ENCODE measurements at regions not wholly inside any gene's neighbourhood (a gene's known extent, or its start where the extent isn't known, plus 50 kb on each side); places are given as distances from the start of the nearest gene placed in this dataset.
A peak's percentile ranks its signal among the peaks of the same experiment; 100 is the strongest.

DNA sequence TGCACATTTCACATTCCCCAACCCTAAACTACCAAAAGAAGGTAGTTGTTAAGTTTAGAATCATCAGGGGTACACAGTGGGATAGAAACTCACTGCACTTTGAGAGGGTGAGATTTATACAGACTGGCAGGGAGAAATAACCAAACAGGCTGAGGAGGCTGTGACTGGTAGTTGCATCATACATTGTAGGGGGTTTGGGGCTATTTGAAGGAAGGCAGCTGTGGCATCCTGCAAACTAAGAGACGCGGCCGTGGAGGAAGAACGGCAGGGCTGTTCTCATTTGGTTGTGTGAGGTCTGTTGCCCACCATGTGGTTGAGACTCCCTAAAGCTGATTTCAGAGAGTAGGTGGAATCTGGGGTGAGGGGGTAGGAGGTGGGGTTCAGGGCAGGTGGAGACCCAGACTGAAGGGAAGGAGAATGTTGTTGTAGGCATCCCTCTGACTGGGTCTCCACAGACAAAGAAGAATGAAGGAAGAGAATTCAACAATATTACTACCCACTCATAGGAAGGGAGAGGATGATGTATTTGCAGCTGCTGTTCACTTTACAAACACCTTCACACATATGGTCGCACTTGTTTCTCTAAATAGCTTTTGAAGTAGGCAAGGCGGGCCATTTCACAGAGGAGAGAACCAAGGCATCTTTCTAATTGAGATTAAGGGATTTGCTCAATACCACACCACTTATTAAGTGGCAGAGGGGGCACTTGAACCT, 170.9 kb upstream of the SIX2 start:
- Mint-ChIP-seq H3K27ac (no peak overlapping the region), H3K9me3 (peaks cover 6% of the 10 kb centered on the region), H3K36me3 (ENCODE audit: low read depth) (no peaks in the 10 kb centered on the region), H3K27me3 (peaks cover 43% of the 10 kb centered on the region), H3K4me3 (no peak overlapping the region), H3K4me1 (ENCODE audit: low read depth) (peaks cover 4% of the 10 kb centered on the region)

DNA sequence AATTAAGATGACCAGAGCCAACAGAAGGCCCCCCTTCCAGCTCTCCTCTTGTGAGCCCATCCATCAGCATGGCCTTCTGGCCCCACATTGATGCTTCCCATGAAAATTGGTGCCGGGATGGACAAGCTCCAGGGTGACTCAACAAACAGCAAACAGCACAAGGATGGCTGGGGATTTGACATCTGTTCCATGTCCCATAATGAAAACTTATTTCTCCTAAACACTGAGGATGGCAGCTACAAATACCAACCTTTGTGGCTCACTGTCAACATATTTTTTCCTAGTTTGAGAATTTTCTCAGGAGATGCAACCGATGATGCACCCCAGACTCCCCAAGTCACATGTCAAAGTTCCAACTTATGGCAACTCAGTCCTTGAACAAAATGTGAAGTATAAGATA, 169.6 kb upstream of the SIX2 start:
- Mint-ChIP-seq H3K4me1 (ENCODE audit: low read depth) (peaks cover 4% of the 10 kb centered on the region), H3K9me3 (peaks cover 6% of the 10 kb centered on the region), H3K4me3 (no peak overlapping the region), H3K27ac (no peak overlapping the region), H3K27me3 (peaks cover 53% of the 10 kb centered on the region), H3K36me3 (ENCODE audit: low read depth) (no peaks in the 10 kb centered on the region)

DNA sequence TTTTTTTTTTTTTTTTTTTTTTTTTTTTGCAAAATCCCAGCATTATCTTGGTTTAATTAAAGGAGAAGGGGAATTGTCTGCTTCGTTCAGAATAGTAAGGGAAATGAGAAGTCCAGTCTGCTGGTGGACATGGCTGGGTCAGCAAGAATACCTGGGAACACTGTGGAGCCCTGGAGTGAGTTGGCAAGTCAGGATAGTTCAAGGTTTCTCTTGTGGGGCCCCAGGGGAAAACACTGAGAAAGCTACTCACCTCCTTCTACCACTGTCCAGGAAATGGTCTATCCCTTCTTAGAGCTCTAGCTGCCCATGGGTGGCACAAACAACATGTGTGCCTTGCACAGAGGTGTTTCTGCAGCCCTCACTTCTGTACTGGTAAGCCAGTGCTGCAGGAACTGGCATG, 169.1 kb upstream of the SIX2 start:
- H3K27ac Mint-ChIP-seq: no peak overlapping the region
- H3K9me3 Mint-ChIP-seq: peaks cover 6% of the 10 kb centered on the region
- no peaks in the 10 kb centered on the region for H3K36me3 Mint-ChIP-seq (ENCODE audit: low read depth)
- no peak overlapping the region for H3K4me3 Mint-ChIP-seq
- H3K27me3 Mint-ChIP-seq: peaks cover 57% of the 10 kb centered on the region
- H3K4me1 Mint-ChIP-seq (ENCODE audit: low read depth): peaks cover 4% of the 10 kb centered on the region

DNA sequence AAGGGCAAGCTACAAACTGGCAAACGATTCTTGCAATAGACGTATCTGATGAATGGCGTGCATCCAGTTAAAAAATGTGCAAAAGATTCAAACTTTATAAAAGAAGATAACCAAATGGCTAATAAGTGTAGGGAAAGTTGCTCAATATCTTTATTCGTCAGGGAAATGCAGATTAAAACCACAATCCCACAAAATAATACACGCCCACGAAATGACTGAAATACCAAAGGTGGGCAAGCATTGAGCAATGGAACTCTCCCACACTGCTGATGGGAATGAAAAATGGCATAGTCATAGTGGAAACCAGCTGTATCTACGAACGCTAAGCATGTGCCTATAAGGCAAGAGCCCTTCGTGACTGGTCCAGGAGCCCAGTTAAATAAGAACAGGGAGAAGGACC, 168.6 kb upstream of the SIX2 start:
- H3K4me3 Mint-ChIP-seq: no peak overlapping the region
- peaks cover 4% of the 10 kb centered on the region for H3K4me1 Mint-ChIP-seq (ENCODE audit: low read depth)
- H3K27ac Mint-ChIP-seq: no peak overlapping the region
- peaks cover 6% of the 10 kb centered on the region for H3K9me3 Mint-ChIP-seq
- H3K36me3 Mint-ChIP-seq (ENCODE audit: low read depth): no peaks in the 10 kb centered on the region
- peaks cover 60% of the 10 kb centered on the region for H3K27me3 Mint-ChIP-seq

DNA sequence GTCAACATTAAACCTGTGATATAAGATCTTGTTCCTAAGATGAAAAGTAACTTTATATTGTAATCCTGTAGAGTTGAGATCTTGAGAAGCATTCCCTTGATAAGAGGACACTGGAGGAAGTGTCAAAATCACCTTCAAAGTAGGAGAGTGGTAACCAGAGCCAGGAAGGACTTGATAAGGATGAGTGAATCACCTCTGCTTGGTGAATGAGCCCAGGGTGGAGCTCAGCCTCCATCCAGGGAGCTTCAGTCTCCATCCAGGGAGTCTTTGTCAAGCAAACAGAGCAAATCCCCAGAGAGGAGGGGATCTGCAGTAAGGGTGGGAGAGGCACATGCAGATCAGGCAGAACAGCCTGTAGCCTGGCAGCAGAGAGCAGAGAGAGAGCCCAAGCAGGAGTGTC, 167.1 kb upstream of the SIX2 start:
- Mint-ChIP-seq H3K27me3 (peaks cover 67% of the 10 kb centered on the region), H3K4me3 (no peak overlapping the region), H3K4me1 (ENCODE audit: low read depth) (peaks cover 4% of the 10 kb centered on the region), H3K9me3 (peaks cover 6% of the 10 kb centered on the region), H3K36me3 (ENCODE audit: low read depth) (no peaks in the 10 kb centered on the region), H3K27ac (no peak overlapping the region)

DNA sequence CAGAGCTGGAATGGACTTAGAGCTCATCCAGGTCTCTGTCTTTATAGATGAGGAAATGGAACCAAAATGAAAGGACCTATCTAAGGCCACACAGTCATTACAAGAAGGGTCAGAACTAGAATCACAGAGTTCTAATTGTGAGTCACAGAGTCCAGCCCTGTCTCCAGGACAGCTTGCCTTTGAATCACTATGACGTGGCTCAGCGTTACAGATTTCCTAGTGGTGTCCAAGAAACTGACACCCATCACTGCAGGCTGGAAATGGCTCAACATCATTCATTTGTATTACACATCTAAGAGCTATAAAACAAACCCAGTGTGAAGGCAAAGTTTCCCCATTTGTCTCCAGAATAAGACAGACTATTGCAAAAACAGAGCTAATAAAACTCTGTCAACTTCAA, 164.3 kb upstream of the SIX2 start:
- peaks cover 6% of the 10 kb centered on the region for H3K9me3 Mint-ChIP-seq
- peaks cover 68% of the 10 kb centered on the region for H3K27me3 Mint-ChIP-seq
- no peak overlapping the region for H3K27ac Mint-ChIP-seq
- H3K36me3 Mint-ChIP-seq (ENCODE audit: low read depth): no peaks in the 10 kb centered on the region
- H3K4me3 Mint-ChIP-seq: no peak overlapping the region
- peaks cover 7% of the 10 kb centered on the region for H3K4me1 Mint-ChIP-seq (ENCODE audit: low read depth)

DNA sequence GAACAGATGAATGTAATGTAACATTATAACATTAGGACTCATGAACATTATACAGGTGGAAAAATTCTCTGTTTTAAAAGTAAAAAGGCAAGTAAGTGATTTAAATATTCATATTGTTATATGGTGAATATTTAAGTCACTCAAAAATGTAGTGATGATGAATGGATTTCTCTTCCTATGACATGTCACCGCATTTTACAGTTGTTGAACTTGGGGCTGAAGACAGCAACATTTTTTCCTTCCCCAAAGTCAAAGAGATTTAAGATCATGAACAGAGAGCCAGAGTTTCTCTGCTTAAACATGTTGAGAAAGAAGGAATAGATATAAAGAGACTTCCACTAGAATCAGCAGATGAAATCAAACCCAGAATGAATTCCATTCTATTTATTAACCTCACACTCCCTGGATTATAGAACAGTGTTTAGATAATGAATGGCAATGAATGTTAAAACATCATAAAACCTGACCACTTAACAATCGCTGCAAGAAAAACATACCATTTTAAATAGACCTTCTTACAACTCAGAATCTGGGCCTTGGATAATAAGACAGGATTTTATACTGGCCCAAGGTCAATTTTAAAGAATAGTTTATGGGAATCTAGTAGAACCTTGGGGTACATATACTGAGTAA, 163.6 kb upstream of the SIX2 start:
- no peak overlapping the region for H3K27ac Mint-ChIP-seq
- peaks cover 6% of the 10 kb centered on the region for H3K9me3 Mint-ChIP-seq
- no peaks in the 10 kb centered on the region for H3K36me3 Mint-ChIP-seq (ENCODE audit: low read depth)
- H3K4me3 Mint-ChIP-seq: no peak overlapping the region
- peaks cover 13% of the 10 kb centered on the region for H3K4me1 Mint-ChIP-seq (ENCODE audit: low read depth)
- H3K27me3 Mint-ChIP-seq: peaks cover 74% of the 10 kb centered on the region

DNA sequence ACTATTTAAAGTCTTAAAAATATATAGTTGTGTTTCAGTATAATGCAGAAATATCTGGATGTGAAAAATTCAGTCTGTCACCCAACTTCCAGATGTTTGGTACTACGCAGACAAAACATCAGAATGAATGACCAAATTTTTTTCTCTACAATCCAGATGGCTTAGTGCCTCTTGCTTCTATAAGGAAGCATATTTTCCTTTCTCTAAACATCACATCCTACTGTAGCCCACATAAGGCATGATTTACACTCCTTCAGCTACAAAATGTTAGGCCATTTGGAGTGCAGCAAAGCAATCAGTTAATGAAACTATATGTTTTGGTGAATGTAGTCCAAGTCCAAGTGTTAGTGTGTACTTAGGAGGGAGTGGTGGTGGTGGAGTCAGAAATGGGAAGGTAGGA, 162.9 kb upstream of the SIX2 start:
- peaks cover 75% of the 10 kb centered on the region for H3K27me3 Mint-ChIP-seq
- peaks cover 8% of the 10 kb centered on the region for H3K4me1 Mint-ChIP-seq (ENCODE audit: low read depth)
- H3K9me3 Mint-ChIP-seq: no peaks in the 10 kb centered on the region
- H3K27ac Mint-ChIP-seq: no peak overlapping the region
- H3K36me3 Mint-ChIP-seq (ENCODE audit: low read depth): no peaks in the 10 kb centered on the region
- no peak overlapping the region for H3K4me3 Mint-ChIP-seq

DNA sequence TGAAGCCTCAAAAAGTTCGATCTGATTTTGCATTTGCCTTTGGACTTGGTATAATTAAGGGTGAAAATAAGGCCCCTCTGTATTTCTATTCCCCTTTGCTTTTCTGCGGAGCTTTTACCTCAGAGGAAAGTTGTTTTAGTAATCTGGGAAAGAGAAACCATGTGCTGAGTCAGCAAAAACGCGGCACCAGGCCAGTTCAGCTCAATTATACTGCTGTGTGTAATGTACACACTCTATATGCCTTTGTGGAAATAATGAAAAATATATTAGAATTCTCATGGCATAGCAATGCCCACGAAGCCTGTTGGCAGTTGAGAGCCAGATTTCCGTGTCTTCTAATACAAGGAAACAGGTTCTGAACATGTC, 161.9 kb upstream of the SIX2 start:
- Mint-ChIP-seq H3K4me3 (no peak overlapping the region), H3K36me3 (ENCODE audit: low read depth) (no peaks in the 10 kb centered on the region), H3K27me3 (peaks cover 73% of the 10 kb centered on the region), H3K9me3 (no peaks in the 10 kb centered on the region), H3K27ac (no peak overlapping the region), H3K4me1 (ENCODE audit: low read depth) (peaks cover 8% of the 10 kb centered on the region)

DNA sequence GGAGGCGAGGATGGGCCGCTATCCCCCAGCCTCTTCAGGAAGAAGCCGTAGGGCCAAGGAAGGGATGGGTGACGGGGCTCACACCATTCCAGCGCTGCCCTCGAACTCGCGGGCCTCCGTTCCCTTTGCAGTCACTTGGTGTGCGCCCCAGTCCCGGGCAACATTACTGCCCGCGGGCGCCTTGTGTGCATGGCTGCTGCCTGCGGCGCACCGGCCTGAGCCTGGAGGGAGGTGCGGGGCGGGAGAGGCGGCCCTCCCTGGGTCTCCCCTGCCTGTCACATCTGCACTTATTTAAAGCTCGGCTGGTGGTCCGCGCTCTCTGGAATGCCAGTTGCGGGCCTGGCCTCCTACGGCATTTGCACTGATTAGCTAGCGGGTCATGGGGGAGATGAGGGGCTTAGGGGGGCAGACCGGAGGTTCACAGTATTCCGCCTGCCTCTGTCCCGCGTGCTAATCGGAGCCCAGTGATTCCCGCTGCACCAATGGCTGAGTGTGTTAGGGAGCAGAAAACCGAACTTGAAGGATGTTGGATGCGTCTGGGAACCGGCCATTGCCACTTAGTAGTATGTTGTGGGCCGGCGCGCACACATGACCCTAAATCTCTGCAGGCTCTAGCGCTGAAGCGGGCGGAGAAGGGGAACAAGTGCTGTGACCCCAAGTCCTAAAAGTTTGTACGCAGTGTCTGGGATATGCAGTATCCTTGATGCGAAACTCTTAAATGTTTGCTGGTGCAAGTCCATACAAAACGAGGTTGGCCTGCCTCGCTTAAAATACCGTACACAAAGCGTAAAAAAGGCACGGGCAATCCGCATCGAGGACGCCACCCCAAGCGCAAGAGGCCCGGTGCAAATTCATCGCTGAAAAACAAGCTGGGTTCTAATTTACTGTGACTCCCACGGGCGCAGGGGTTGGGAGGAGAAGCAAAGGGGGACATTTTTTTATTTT, 161.2 kb upstream of the SIX2 start:
- no peaks in the 10 kb centered on the region for H3K9me3 Mint-ChIP-seq
- no peak overlapping the region for H3K4me3 Mint-ChIP-seq
- H3K27ac Mint-ChIP-seq: no peak overlapping the region
- peaks cover 8% of the 10 kb centered on the region for H3K4me1 Mint-ChIP-seq (ENCODE audit: low read depth)
- H3K36me3 Mint-ChIP-seq (ENCODE audit: low read depth): no peaks in the 10 kb centered on the region
- H3K27me3 Mint-ChIP-seq: peaks cover 72% of the 10 kb centered on the region

DNA sequence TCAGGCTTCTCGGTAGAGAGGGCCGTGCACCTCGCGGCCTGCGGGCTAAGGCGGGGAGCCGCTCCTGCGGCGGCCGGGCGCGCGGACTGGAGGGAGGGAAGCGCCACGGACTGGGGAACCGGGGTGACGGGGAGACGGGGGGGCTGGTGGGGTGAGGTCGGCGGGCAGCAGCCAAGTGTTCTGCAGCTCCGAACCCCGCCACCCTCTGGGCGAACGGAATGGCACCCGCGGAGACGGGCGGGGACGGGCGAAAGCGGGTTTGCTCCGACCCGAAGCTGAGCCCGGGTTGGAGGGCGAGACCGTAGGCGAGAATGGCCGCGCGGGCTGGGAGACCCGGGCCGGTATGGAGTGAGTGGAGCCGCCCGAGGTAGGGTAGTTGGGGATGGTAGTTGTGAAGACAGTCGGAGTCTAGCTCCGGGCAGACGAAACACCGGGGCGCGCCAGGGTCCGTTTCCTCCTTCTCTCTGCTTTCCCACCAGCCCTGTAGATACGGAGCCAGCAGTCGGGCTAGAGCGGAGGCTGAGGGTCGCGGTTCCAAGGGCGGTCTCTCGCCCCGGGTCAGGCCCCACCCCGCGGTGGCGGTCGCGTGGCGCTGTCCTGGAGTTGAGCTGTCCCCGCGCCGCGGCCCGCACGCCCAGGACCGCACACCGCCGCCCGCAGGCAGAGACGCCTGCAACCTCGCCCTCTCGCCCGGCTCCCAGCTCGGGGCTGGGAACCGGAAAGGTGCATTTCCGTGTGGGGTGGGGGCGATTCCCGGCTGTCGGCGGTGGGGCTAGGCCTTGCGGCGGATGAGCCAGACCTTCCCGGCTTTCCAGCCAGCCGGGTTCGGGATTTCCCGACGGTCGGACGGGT, 160.3 kb upstream of the SIX2 start:
- peak overlapping the region; percentile 55 for H3K4me3 Mint-ChIP-seq
- peaks cover 8% of the 10 kb centered on the region for H3K4me1 Mint-ChIP-seq (ENCODE audit: low read depth)
- no peaks in the 10 kb centered on the region for H3K36me3 Mint-ChIP-seq (ENCODE audit: low read depth)
- no peak overlapping the region for H3K27ac Mint-ChIP-seq
- peaks cover 73% of the 10 kb centered on the region for H3K27me3 Mint-ChIP-seq
- no peaks in the 10 kb centered on the region for H3K9me3 Mint-ChIP-seq

DNA sequence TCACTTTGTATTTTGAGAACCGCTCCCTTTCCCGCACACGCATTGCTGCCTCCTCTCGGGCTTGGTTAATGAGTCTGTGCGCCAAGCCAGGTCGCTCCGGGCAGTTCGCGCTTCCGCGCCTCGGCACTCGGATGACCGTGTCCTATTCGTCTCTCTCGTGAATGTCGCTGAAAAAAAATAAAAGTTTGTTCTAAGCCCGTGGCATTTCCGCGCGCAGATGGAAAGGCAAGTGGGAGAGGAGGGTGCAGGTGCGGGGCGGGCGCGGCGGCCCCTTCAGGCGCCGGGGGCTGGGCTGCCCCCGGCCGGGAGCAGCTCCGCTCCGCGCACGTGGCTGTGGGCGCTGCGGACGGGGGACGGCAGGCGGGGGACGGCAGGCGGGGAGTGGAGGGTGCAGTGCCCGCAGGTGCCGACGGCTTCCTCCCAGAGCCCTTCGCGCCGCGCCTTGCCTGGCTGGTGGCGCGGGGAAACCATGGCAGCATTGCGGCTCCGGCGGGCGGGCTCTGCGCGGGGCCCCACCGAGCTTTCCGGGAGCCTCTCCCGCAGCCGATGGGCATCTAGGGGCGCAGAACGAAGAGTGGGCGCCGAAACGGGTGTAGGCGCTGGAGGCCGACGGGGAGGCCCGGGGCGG, 159.6 kb upstream of the SIX2 start:
- Mint-ChIP-seq H3K4me1 (ENCODE audit: low read depth) (peaks cover 8% of the 10 kb centered on the region), H3K4me3 (peak overlapping the region; percentile 74), H3K27me3 (peaks cover 70% of the 10 kb centered on the region), H3K9me3 (no peaks in the 10 kb centered on the region), H3K36me3 (ENCODE audit: low read depth) (no peaks in the 10 kb centered on the region), H3K27ac (no peak overlapping the region)

DNA sequence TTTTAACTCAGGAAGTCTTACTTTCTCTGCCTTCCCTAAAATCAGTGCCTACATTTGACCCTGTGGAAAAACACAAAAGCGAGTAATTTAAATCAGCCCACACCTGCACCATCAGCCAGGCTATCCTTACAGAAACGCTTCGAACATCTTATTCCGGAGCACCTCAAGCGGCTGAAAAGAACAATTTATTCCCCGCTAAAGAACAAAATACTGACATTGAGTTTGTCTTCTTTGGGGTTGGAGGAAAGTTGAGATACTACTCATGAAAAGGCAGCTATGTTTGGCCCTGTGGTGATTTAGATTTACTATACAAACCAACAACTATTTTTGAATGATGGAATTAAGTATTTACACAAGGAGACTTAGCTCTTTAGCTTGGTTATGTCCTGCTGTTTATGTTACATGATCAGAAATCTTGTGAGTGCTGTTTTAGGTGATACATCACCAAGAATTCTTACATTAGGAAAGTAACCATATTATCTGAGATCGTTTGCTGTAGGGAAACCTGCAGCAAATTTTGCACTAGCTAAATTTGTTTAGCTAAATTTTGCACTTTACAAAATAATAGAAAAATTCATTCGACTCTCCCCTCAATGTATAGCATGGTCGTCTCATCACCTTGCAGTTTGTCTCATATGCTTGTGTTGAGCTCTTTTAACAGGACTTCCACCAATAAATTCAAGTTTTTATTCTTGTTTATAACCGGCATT, 158.8 kb upstream of the SIX2 start:
- Mint-ChIP-seq H3K27ac (no peak overlapping the region), H3K9me3 (no peaks in the 10 kb centered on the region), H3K27me3 (peaks cover 66% of the 10 kb centered on the region), H3K4me1 (ENCODE audit: low read depth) (peaks cover 8% of the 10 kb centered on the region), H3K36me3 (ENCODE audit: low read depth) (no peaks in the 10 kb centered on the region), H3K4me3 (peak overlapping the region; percentile 74)

All from stimulated activated naive CD8-positive, alpha-beta T cell treated with anti-CD3 and anti-CD28 coated beads, Interleukin-15, Interleukin-2, amounts not matched to agents 100 ng/mL and 50 ng/mL, for 24 hours (primary cell).